Skin of body (tissue), 2 donors: ENCODE measurements at regions not wholly inside any gene's neighbourhood (a gene's known extent, or its start where the extent isn't known, plus 50 kb on each side); places are given as distances from the start of the nearest gene placed in this dataset. TPM values are rescaled to one million over a fixed set of nuclear protein-coding genes. Genes with fewer than 3 reads are reported as not detected.
"Not testable (repeated sequence)": the region's sequence is repeated elsewhere in the genome, so short reads cannot be mapped to it uniquely, and the experiment has no call there.

ENCODE experiments used
- DNase-seq: peaks from one replicate; lab custom pipeline; 2025; lab: John Stamatoyannopoulos, UW
- small RNA-seq: library from RNA; depleted of rRNA; stranded (forward); fragments of <200 nt; gene quantifications from one replicate; pipeline ENCODE3, GENCODE V24; 2014; ENCODE audit warnings: low replicate concordance

GRCh38 chr4:184966051-184966691, 52.1 kb upstream of the HELT start:
- DNase-seq, result not testable (repeated sequence)

GRCh38 chr4:184967699-184968098, 50.6 kb upstream of the HELT start:
- not testable (repeated sequence) for DNase-seq

- DNase-seq, result no peak
Measured at GRCh38 chr4:184968366-184968765, 49.9 kb upstream of the HELT start.

Small RNA genes in the stretch of these regions (small RNA-seq; reads per million reads assigned to genes)
- gene MIR4455, result not detected
